RWPE1 (cell line): ENCODE measurements at regions not wholly inside any gene's neighbourhood (a gene's known extent, or its start where the extent isn't known, plus 50 kb on each side); places are given as distances from the start of the nearest gene placed in this dataset.

Source experiments
- CTCF ChIA-PET: fragments of 350-600 bp; sonication (Branson Sonifier 250); formaldehyde crosslinking; extraction: SDS; loops from one replicate; lab custom pipeline; 2021; lab: Yijun Ruan, JAX
- POLR2A ChIA-PET: fragments of 400-600 bp; formaldehyde crosslinking; extraction: SDS; loops from one replicate; lab custom pipeline; 2020; ENCODE audit warnings: antibody characterized with exemption; ENCODE audit not compliant: low non-redundant PET; lab: Yijun Ruan, JAX
- DNase-seq: peaks from one replicate; pipeline ENCODE4 v3.0.0; 2012; ENCODE audit warnings: low spot score
- H3K27ac ChIP-seq: fragments of 450-650 bp; 2 replicates; pipeline ENCODE4 v1.5.1; 2017
- TF ChIP-seq, protein P1 (sequence below): fragments of 450-650 bp; conservative IDR thresholded peaks from 2 replicates; pipeline ENCODE4 v1.5.1; 2017; ENCODE audit warnings: low read depth, mild to moderate bottlenecking

- CTCF ChIA-PET: no interaction called here
These were observed 201.4 kb downstream of the CHRM3 start for GRCh38 chr1:239587574-239588369.

GRCh38 chr1:239590556-239590955 is 204.2 kb downstream of the CHRM3 start:
- no peak overlapping the region for H3K27ac ChIP-seq
- TF ChIP-seq, protein P1, sequence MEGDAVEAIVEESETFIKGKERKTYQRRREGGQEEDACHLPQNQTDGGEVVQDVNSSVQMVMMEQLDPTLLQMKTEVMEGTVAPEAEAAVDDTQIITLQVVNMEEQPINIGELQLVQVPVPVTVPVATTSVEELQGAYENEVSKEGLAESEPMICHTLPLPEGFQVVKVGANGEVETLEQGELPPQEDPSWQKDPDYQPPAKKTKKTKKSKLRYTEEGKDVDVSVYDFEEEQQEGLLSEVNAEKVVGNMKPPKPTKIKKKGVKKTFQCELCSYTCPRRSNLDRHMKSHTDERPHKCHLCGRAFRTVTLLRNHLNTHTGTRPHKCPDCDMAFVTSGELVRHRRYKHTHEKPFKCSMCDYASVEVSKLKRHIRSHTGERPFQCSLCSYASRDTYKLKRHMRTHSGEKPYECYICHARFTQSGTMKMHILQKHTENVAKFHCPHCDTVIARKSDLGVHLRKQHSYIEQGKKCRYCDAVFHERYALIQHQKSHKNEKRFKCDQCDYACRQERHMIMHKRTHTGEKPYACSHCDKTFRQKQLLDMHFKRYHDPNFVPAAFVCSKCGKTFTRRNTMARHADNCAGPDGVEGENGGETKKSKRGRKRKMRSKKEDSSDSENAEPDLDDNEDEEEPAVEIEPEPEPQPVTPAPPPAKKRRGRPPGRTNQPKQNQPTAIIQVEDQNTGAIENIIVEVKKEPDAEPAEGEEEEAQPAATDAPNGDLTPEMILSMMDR: no peak
- ChIA-PET CTCF (no interaction called here), POLR2A (no interaction called here)
- no peak for DNase-seq

More at GRCh38 chr1:239587574-239588369, 201.4 kb downstream of the CHRM3 start:
- H3K27ac ChIP-seq: no peak overlapping the region
- TF ChIP-seq, protein P1: no peak
- POLR2A ChIA-PET: no interaction called here
- DNase-seq: no peak

DNA sequence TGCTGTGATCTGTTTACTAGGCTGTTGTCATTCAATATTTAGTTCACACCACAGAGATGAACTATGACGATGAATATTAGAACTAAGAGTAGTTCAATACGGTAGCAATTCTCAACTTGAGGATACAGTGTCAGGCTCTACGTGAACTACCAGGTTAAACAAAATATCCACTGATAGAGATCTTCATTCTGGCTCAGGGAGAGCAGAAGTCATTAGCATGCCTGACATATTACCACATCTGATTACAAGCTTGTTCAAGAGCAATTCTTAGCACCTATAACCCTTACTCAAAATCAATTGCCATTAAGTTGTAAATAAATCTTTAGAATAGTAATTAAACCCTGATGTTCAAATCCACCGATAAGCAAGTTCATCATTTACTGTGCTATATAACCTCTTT is 207.2 kb downstream of the CHRM3 start:
- CTCF ChIA-PET: interaction anchor here (0.6 to 1.1 kb wide), 3 partner anchors 9 to 1341 kb away, joined by 3 to 4 read pairs (median 3); no protein-coding TSS in a partner anchor
- TF ChIP-seq, protein P1: no peak
- no peak for DNase-seq
- POLR2A ChIA-PET: no interaction called here
- H3K27ac ChIP-seq: no peak overlapping the region

DNA sequence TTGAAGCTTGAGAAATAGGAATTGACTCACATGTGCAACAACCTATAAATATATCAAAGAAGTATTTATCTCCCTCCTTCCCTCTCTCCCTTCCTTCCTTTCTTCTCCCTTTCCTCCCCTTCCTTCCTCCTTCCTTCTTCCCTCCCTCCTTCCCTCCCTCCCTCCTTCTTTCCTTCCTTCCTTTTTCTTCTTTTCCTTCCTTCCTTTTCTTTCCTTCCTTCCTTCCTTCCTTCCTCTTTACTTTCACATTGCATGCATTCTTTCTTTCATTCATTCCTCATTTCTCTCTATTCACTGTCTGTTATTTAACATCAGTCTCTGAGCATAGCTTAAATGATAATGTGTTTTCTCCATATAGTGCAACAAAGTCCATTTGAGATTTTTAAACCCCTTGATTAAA is 214.2 kb downstream of the CHRM3 start:
- TF ChIP-seq, protein P1: no peak
- H3K27ac ChIP-seq: no peak overlapping the region
- CTCF ChIA-PET: interaction anchor here (0.5 kb wide), 1 partner anchor 293 kb away, joined by 4 read pairs; no protein-coding TSS in a partner anchor
- no peak for DNase-seq
- POLR2A ChIA-PET: no interaction called here

GRCh38 chr1:239601108-239601507 is 214.7 kb downstream of the CHRM3 start:
- CTCF ChIA-PET: interaction anchor here (0.5 kb wide), 1 partner anchor 292 kb away, joined by 4 read pairs; no protein-coding TSS in a partner anchor
- POLR2A ChIA-PET: no interaction called here
- TF ChIP-seq, protein P1: no peak

GRCh38 chr1:239603530-239603929 is 217.2 kb downstream of the CHRM3 start:
- POLR2A ChIA-PET: no interaction called here
- peak; percentile 31 for DNase-seq
- CTCF ChIA-PET: no interaction called here
- TF ChIP-seq, protein P1: no peak
- no peak overlapping the region for H3K27ac ChIP-seq

More at GRCh38 chr1:239601108-239601507, 214.7 kb downstream of the CHRM3 start:
- H3K27ac ChIP-seq: no peak overlapping the region
- no peak for DNase-seq
